GM23338 (cell line): ENCODE measurements at regions not wholly inside any gene's neighbourhood (a gene's known extent, or its start where the extent isn't known, plus 50 kb on each side); places are given as distances from the start of the nearest gene placed in this dataset.

Source experiments
- ATAC-seq: fragments of 200-7000 bp; cut with Tn5 transposase; 3 replicates; pipeline ENCODE4 v1.9.1; 2020
- DNase-seq: peaks from one replicate; pipeline ENCODE4 v3.0.0-alpha.2; 2015; ENCODE audit warnings: low spot score
- H2AFZ ChIP-seq: fragments of 200-600 bp; sonication (generic); 2 replicates; pipeline ENCODE4 v1.8.0; 2016; ENCODE audit warnings: antibody characterized with exemption, mild to moderate bottlenecking, moderate library complexity
- H3F3A ChIP-seq: fragments of 200-600 bp; sonication (generic); replicated peaks from 2 replicates; pipeline ENCODE4 v1.8.0; 2017; ENCODE audit warnings: antibody characterized with exemption, mixed run types, low read depth
- H3K27ac ChIP-seq: fragments of 200-600 bp; sonication (generic); 2 replicates; pipeline ENCODE4 v1.6.1; 2016; ENCODE audit warnings: low read depth
- H3K27me3 ChIP-seq: fragments of 200-600 bp; sonication (generic); 2 replicates; pipeline ENCODE4 v1.8.0; 2016; ENCODE audit warnings: mild to moderate bottlenecking, mixed run types, moderate library complexity; ENCODE audit not compliant: insufficient read depth
- H3K36me3 ChIP-seq: fragments of 200-600 bp; sonication (generic); 2 replicates; pipeline ENCODE4 v1.8.0; 2016; ENCODE audit warnings: mild to moderate bottlenecking; ENCODE audit not compliant: insufficient read depth
- H3K4me1 ChIP-seq: fragments of 200-600 bp; sonication (generic); 2 replicates; pipeline ENCODE4 v1.8.0; 2016; ENCODE audit warnings: mild to moderate bottlenecking, moderate library complexity; ENCODE audit not compliant: insufficient read depth
- H3K4me2 ChIP-seq: fragments of 200-600 bp; sonication (generic); 2 replicates; pipeline ENCODE4 v1.7.1; 2017; ENCODE audit warnings: mixed run types
- H3K4me3 ChIP-seq: fragments of 200-600 bp; sonication (generic); 2 replicates; pipeline ENCODE4 v1.6.1; 2016; ENCODE audit warnings: mixed run types
- H3K79me2 ChIP-seq: fragments of 200-600 bp; sonication (generic); replicated peaks from 2 replicates; pipeline ENCODE4 v1.8.0; 2017; ENCODE audit warnings: mild to moderate bottlenecking; ENCODE audit not compliant: insufficient read depth
- H3K9me2 ChIP-seq: fragments of 200-600 bp; sonication (generic); 2 replicates; pipeline ENCODE4 v1.8.0; 2017; ENCODE audit not compliant: insufficient read depth
- H4K20me1 ChIP-seq: fragments of 200-600 bp; sonication (generic); replicated peaks from 2 replicates; pipeline ENCODE4 v1.8.0; 2017; ENCODE audit warnings: mild to moderate bottlenecking; ENCODE audit not compliant: insufficient read depth
- H3K27ac Mint-ChIP-seq: 2 replicates; pipeline ENCODE4 v1.8.0; 2020; ENCODE audit warnings: inconsistent platforms, mild to moderate bottlenecking, moderate library complexity, mixed read lengths
- H3K27me3 Mint-ChIP-seq: 3 replicates; pipeline ENCODE4 v1.8.0; 2022; ENCODE audit warnings: low read depth, mild to moderate bottlenecking, moderate library complexity, mixed read lengths, inconsistent platforms; ENCODE audit not compliant: insufficient read depth, poor library complexity
- H3K36me3 Mint-ChIP-seq: 3 replicates; pipeline ENCODE4 v1.8.0; 2021; ENCODE audit warnings: low read depth, mild to moderate bottlenecking, inconsistent platforms, moderate library complexity, mixed read lengths
- H3K4me1 Mint-ChIP-seq: 3 replicates; pipeline ENCODE4 v1.8.0; 2020; ENCODE audit warnings: mild to moderate bottlenecking, inconsistent platforms, mixed read lengths
- H3K4me3 Mint-ChIP-seq: 3 replicates; pipeline ENCODE4 v1.8.0; 2021; ENCODE audit warnings: moderate library complexity, mild to moderate bottlenecking, inconsistent platforms, mixed read lengths
- H3K9me3 Mint-ChIP-seq: 3 replicates; pipeline ENCODE4 v1.8.0; 2020; ENCODE audit warnings: moderate library complexity, mild to moderate bottlenecking, inconsistent platforms, mixed read lengths
- CREB1 ChIP-seq: fragments of 250-450 bp; sonication (Bioruptor Pico); IDR thresholded peaks from 2 replicates; pipeline ENCODE4 v1.5.0; 2020; ENCODE audit warnings: low read depth, mild to moderate bottlenecking, moderate library complexity
- EZH2phosphoT487 ChIP-seq: fragments of 200-600 bp; sonication (generic); IDR thresholded peaks from one replicate; pipeline ENCODE4 v1.8.1; 2018; ENCODE audit warnings: antibody characterized with exemption; ENCODE audit not compliant: unreplicated experiment
- JUNB ChIP-seq: IDR thresholded peaks from one replicate; pipeline ENCODE4 v1.6.1; 2016; ENCODE audit warnings: antibody characterized with exemption; ENCODE audit not compliant: unreplicated experiment
- NANOG ChIP-seq: IDR thresholded peaks from 2 replicates; pipeline ENCODE4 v1.6.1; 2016; ENCODE audit warnings: antibody characterized with exemption, borderline replicate concordance
- POLR2AphosphoS5 ChIP-seq: IDR thresholded peaks from 2 replicates; pipeline ENCODE4 v1.6.1; 2016; ENCODE audit warnings: antibody characterized with exemption, low read depth
- STAT1 ChIP-seq: IDR thresholded peaks from one replicate; pipeline ENCODE4 v1.6.1; 2016; ENCODE audit warnings: antibody characterized with exemption; ENCODE audit not compliant: unreplicated experiment
- ZNF331 ChIP-seq: fragments of 250-450 bp; sonication (Bioruptor Pico); IDR thresholded peaks from 2 replicates; pipeline ENCODE4 v1.5.0; 2020; ENCODE audit warnings: low read depth, mild to moderate bottlenecking, moderate library complexity
- TF ChIP-seq, protein P1 (sequence below): IDR thresholded peaks from one replicate; pipeline ENCODE4 v1.6.1; 2018; ENCODE audit warnings: antibody characterized with exemption; ENCODE audit not compliant: unreplicated experiment
- TF ChIP-seq, protein P2 (sequence below), 2 experiments: fragments of 200-600 bp in 1 of 2; sonication (generic) in 1 of 2; conservative IDR thresholded peaks; 2 replicates each; pipeline versions ENCODE4 v1.5.1 to v1.6.1; 2016 to 2017; ENCODE audit warnings: antibody characterized with exemption in 2 of 2, low read depth in 2 of 2, mild to moderate bottlenecking in 2 of 2, moderate library complexity in 1 of 2

DNA sequence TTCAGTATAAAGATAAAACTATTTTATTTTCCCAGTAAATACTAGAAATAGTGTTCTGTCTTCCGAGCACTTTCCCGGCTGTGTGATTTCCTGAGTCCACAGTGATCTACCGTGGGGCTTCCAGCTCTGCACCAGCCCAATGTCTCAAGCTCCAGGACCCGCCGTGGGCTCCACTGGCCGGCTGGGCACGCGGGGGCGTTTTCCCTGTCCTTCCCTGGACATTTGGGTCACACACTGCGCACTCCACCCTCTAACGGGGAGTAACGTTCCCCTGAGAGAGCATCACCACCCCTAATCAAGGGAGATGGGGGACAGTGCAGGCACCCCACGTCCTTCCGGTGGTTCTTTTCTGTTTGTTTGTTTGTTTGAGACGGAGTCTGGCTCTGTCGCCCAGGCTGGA lies 844.6 kb upstream of the FRG1 start (continued):
- TF ChIP-seq ZNF331 (CRISPR knock-in tag): no peak
- TF ChIP-seq JUNB: no peak
- no peak for TF ChIP-seq NANOG
- TF ChIP-seq STAT1: no peak
- TF ChIP-seq, protein P1, sequence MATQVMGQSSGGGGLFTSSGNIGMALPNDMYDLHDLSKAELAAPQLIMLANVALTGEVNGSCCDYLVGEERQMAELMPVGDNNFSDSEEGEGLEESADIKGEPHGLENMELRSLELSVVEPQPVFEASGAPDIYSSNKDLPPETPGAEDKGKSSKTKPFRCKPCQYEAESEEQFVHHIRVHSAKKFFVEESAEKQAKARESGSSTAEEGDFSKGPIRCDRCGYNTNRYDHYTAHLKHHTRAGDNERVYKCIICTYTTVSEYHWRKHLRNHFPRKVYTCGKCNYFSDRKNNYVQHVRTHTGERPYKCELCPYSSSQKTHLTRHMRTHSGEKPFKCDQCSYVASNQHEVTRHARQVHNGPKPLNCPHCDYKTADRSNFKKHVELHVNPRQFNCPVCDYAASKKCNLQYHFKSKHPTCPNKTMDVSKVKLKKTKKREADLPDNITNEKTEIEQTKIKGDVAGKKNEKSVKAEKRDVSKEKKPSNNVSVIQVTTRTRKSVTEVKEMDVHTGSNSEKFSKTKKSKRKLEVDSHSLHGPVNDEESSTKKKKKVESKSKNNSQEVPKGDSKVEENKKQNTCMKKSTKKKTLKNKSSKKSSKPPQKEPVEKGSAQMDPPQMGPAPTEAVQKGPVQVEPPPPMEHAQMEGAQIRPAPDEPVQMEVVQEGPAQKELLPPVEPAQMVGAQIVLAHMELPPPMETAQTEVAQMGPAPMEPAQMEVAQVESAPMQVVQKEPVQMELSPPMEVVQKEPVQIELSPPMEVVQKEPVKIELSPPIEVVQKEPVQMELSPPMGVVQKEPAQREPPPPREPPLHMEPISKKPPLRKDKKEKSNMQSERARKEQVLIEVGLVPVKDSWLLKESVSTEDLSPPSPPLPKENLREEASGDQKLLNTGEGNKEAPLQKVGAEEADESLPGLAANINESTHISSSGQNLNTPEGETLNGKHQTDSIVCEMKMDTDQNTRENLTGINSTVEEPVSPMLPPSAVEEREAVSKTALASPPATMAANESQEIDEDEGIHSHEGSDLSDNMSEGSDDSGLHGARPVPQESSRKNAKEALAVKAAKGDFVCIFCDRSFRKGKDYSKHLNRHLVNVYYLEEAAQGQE: no peak
- no peak for TF ChIP-seq POLR2AphosphoS5
- TF ChIP-seq, protein P2, sequence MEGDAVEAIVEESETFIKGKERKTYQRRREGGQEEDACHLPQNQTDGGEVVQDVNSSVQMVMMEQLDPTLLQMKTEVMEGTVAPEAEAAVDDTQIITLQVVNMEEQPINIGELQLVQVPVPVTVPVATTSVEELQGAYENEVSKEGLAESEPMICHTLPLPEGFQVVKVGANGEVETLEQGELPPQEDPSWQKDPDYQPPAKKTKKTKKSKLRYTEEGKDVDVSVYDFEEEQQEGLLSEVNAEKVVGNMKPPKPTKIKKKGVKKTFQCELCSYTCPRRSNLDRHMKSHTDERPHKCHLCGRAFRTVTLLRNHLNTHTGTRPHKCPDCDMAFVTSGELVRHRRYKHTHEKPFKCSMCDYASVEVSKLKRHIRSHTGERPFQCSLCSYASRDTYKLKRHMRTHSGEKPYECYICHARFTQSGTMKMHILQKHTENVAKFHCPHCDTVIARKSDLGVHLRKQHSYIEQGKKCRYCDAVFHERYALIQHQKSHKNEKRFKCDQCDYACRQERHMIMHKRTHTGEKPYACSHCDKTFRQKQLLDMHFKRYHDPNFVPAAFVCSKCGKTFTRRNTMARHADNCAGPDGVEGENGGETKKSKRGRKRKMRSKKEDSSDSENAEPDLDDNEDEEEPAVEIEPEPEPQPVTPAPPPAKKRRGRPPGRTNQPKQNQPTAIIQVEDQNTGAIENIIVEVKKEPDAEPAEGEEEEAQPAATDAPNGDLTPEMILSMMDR (conservative IDR thresholded peaks at IDR 0.05; ENCODE audit: low read depth in 2 of 2): no peak
- no peak for TF ChIP-seq EZH2phosphoT487
- no peak for TF ChIP-seq CREB1 (CRISPR knock-in tag)

DNA sequence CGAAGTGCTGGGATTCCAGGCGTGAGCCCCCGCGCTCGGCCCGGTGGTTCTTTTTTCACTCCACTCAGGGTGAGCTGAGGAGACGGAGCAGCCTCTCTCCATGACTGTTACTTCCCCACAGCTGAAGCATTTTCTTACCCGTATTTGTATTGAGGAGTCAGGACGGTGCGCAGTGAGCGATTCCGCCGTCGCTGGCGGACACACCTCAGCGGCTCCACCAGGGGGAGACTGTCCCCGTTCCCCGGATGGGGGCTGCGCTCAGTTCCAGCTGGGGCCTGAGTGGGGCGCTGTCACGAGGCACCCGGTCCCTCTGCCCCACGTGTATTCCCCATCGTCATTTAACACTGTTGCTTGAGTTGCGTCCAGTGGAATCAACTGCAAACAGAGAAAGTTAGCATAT lies 844.0 kb upstream of the FRG1 start:
- TF ChIP-seq, protein P1: no peak
- TF ChIP-seq, protein P2 (conservative IDR thresholded peaks at IDR 0.05; ENCODE audit: low read depth in 2 of 2): peak; percentile 89 to 96
- no peaks in the 10 kb centered on the region for H3K79me2 ChIP-seq
- no peak overlapping the region for H3K27ac Mint-ChIP-seq
- peak; percentile 71 for DNase-seq
- H3K4me2 ChIP-seq: no peak overlapping the region
- ATAC-seq: peak; percentile 59
- H3K27ac ChIP-seq: no peak overlapping the region
- no peaks in the 10 kb centered on the region for H3K27me3 Mint-ChIP-seq
- H2AFZ ChIP-seq: no peak overlapping the region
- no peaks in the 10 kb centered on the region for H3K36me3 ChIP-seq
- peaks cover 9% of the 10 kb centered on the region; the same call in 2 of the 3 replicates for H3K4me1 Mint-ChIP-seq
- H3F3A ChIP-seq: no peaks in the 10 kb centered on the region
- no peaks in the 10 kb centered on the region for H3K27me3 ChIP-seq
- peaks cover 15% of the 10 kb centered on the region for H3K9me3 Mint-ChIP-seq
- H3K4me3 ChIP-seq: no peak overlapping the region
- H3K4me3 Mint-ChIP-seq: no peak overlapping the region
- no peaks in the 10 kb centered on the region for H4K20me1 ChIP-seq
- peaks cover 5% of the 10 kb centered on the region; the same call in 1 of the 2 replicates for H3K4me1 ChIP-seq
- peaks cover 9% of the 10 kb centered on the region; the same call in 2 of the 3 replicates for H3K36me3 Mint-ChIP-seq
- no peaks in the 10 kb centered on the region for H3K9me2 ChIP-seq
